ENCODE measurements at regions not wholly inside any gene's neighbourhood (a gene's known extent, or its start where the extent isn't known, plus 50 kb on each side); places are given as distances from the start of the nearest gene placed in this dataset.

- H3K9me3 ChIP-seq (ENCODE audit: low read depth), result no peaks in the 10 kb centered on the region
- DNase-seq (ENCODE audit: low spot score), result no peak
- TF ChIP-seq EZH2 (IDR thresholded peaks at IDR 0.05; ENCODE audit: borderline replicate concordance) (no peak), EZH2phosphoT487 (IDR thresholded peaks at IDR 0.05; ENCODE audit: low read depth, severe bottlenecking, unreplicated experiment) (no peak), CTCF (IDR thresholded peaks at IDR 0.05; ENCODE audit: poor library complexity) (no peak)
- no peak overlapping the region for H2AFZ ChIP-seq
- H3K36me3 ChIP-seq (replicated peaks; ENCODE audit: insufficient read depth, low read depth), result no peaks in the 10 kb centered on the region
- no peaks in the 10 kb centered on the region for H3K27me3 ChIP-seq
- no peaks in the 10 kb centered on the region for H3K9me2 ChIP-seq (replicated peaks; ENCODE audit: insufficient read depth)
- H3K4me3 ChIP-seq, result no peak overlapping the region
- H3K79me2 ChIP-seq, result no peaks in the 10 kb centered on the region
- 100% methylated on average over 2 of the region's 2 CpGs for WGBS (ENCODE audit: low lambda C conversion rate, missing lambda C conversion rate)
- H4K20me1 ChIP-seq (ENCODE audit: insufficient read depth, poor library complexity, severe bottlenecking), result no peaks in the 10 kb centered on the region
- no peak overlapping the region for H3K27ac ChIP-seq
- H3K4me1 ChIP-seq (ENCODE audit: insufficient read depth), result no peaks in the 10 kb centered on the region
- no peak overlapping the region for H3K4me2 ChIP-seq
These were observed 171.7 kb upstream of the FGGY start for GRCh38 chr1:59125154-59125553.

GRCh38 chr1:59125676-59126320 lies 171.1 kb upstream of the FGGY start:
- Histone ChIP-seq H3K9me2 (replicated peaks; ENCODE audit: insufficient read depth) (no peaks in the 10 kb centered on the region), H3K4me1 (ENCODE audit: insufficient read depth) (no peaks in the 10 kb centered on the region), H4K20me1 (ENCODE audit: insufficient read depth, poor library complexity, severe bottlenecking) (no peaks in the 10 kb centered on the region), H3K4me3 (no peak overlapping the region), H3K27ac (no peak overlapping the region), H3K9me3 (ENCODE audit: low read depth) (no peaks in the 10 kb centered on the region), H2AFZ (no peak overlapping the region), H3K27me3 (no peaks in the 10 kb centered on the region), H3K4me2 (no peak overlapping the region), H3K79me2 (no peaks in the 10 kb centered on the region), H3K36me3 (replicated peaks; ENCODE audit: insufficient read depth, low read depth) (no peaks in the 10 kb centered on the region)
- DNase-seq (ENCODE audit: low spot score), result no peak
- 94% methylated on average over 3 of the region's 3 CpGs for WGBS (ENCODE audit: low lambda C conversion rate, missing lambda C conversion rate)
- TF ChIP-seq EZH2phosphoT487 (IDR thresholded peaks at IDR 0.05; ENCODE audit: low read depth, severe bottlenecking, unreplicated experiment) (no peak), EZH2 (IDR thresholded peaks at IDR 0.05; ENCODE audit: borderline replicate concordance) (no peak)

- Histone ChIP-seq H3K4me1 (ENCODE audit: insufficient read depth) (no peaks in the 10 kb centered on the region), H3K27ac (no peak overlapping the region), H3K4me3 (no peak overlapping the region), H3K4me2 (no peak overlapping the region), H3K9me3 (ENCODE audit: low read depth) (no peaks in the 10 kb centered on the region), H3K27me3 (no peaks in the 10 kb centered on the region), H3K36me3 (replicated peaks; ENCODE audit: insufficient read depth, low read depth) (no peaks in the 10 kb centered on the region), H4K20me1 (ENCODE audit: insufficient read depth, poor library complexity, severe bottlenecking) (no peaks in the 10 kb centered on the region), H3K9me2 (replicated peaks; ENCODE audit: insufficient read depth) (no peaks in the 10 kb centered on the region), H2AFZ (no peak overlapping the region), H3K79me2 (no peaks in the 10 kb centered on the region)
- TF ChIP-seq EZH2phosphoT487 (IDR thresholded peaks at IDR 0.05; ENCODE audit: low read depth, severe bottlenecking, unreplicated experiment), result no peak
- TF ChIP-seq EZH2 (IDR thresholded peaks at IDR 0.05; ENCODE audit: borderline replicate concordance), result no peak
- TF ChIP-seq CTCF (IDR thresholded peaks at IDR 0.05; ENCODE audit: poor library complexity), result no peak
- WGBS (ENCODE audit: low lambda C conversion rate, missing lambda C conversion rate), result 100% methylated on average over 1 of the region's 1 CpG
- DNase-seq (ENCODE audit: low spot score), result no peak
These were observed 170.5 kb upstream of the FGGY start for GRCh38 chr1:59126366-59126765.

- H2AFZ ChIP-seq, result no peak overlapping the region
- H3K4me2 ChIP-seq, result no peak overlapping the region
- WGBS (ENCODE audit: low lambda C conversion rate, missing lambda C conversion rate), result 67% methylated on average over 1 of the region's 1 CpG
These were observed 168.6 kb upstream of the FGGY start for GRCh38 chr1:59128239-59128736.

More at GRCh38 chr1:59128239-59128736, 168.6 kb upstream of the FGGY start:
- DNase-seq (ENCODE audit: low spot score), result no peak
- Histone ChIP-seq H3K27me3 (no peaks in the 10 kb centered on the region), H3K4me1 (ENCODE audit: insufficient read depth) (peaks cover 11% of the 10 kb centered on the region), H3K9me2 (replicated peaks; ENCODE audit: insufficient read depth) (no peaks in the 10 kb centered on the region), H3K36me3 (replicated peaks; ENCODE audit: insufficient read depth, low read depth) (no peaks in the 10 kb centered on the region), H3K79me2 (no peaks in the 10 kb centered on the region), H4K20me1 (ENCODE audit: insufficient read depth, poor library complexity, severe bottlenecking) (no peaks in the 10 kb centered on the region), H3K4me3 (no peak overlapping the region), H3K27ac (no peak overlapping the region), H3K9me3 (ENCODE audit: low read depth) (no peaks in the 10 kb centered on the region)
- no peak for TF ChIP-seq EZH2 (IDR thresholded peaks at IDR 0.05; ENCODE audit: borderline replicate concordance)
- no peak for TF ChIP-seq CTCF (IDR thresholded peaks at IDR 0.05; ENCODE audit: poor library complexity)
- TF ChIP-seq EZH2phosphoT487 (IDR thresholded peaks at IDR 0.05; ENCODE audit: low read depth, severe bottlenecking, unreplicated experiment), result no peak

Data from hepatocyte (in vitro differentiated cells).